Fibroblast of gingiva (primary cell): ENCODE measurements at regions not wholly inside any gene's neighbourhood (a gene's known extent, or its start where the extent isn't known, plus 50 kb on each side); places are given as distances from the start of the nearest gene placed in this dataset.
"Not testable (repeated sequence)": the region's sequence is repeated elsewhere in the genome, so short reads cannot be mapped to it uniquely, and the experiment has no call there.

Experiments
- DNase-seq: peaks from one replicate; pipeline ENCODE4 v3.0.0-alpha.2; 2011; ENCODE audit warnings: low read depth

DNA sequence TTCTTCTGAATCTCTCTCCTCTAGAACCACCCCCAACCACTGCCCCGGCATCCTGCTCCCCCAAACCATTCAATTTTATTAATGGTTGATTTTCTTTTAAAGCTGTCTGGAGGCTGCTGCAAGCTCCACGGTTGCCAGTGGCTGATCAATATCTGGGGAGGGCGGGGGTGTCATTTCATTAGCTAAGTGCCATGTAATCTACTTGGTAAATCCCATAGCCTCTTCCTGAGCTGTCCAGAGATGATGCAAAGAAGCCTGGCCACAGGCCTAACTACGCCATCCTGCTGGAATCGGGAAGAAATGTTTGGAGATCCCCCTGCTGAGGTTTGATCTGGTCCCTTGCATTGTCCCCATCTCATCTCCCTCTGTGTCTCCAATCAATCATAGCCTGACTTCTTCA lies 440.1 kb downstream of the MIAT start:
- DNase-seq: no peak

DNA sequence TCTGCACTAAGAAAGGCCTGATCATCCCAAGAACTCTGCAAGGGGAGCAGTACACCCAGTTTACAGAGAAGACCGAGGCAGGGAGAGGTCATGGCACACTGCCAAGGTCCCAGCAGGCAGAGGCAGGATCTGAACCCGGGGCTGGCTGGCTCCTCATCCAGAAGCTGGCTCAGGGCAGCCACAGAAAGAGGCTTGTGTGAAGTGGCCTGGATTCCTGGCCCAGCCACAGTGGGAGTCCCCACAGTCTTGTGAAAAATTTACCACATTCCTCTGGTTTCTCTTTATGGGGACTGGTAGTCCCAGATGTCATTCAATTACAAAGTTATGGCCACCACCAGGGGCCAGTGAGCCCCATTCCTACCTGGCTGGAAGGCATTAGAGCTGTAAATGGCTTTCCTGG lies 440.5 kb downstream of the MIAT start:
- no peak for DNase-seq

DNA sequence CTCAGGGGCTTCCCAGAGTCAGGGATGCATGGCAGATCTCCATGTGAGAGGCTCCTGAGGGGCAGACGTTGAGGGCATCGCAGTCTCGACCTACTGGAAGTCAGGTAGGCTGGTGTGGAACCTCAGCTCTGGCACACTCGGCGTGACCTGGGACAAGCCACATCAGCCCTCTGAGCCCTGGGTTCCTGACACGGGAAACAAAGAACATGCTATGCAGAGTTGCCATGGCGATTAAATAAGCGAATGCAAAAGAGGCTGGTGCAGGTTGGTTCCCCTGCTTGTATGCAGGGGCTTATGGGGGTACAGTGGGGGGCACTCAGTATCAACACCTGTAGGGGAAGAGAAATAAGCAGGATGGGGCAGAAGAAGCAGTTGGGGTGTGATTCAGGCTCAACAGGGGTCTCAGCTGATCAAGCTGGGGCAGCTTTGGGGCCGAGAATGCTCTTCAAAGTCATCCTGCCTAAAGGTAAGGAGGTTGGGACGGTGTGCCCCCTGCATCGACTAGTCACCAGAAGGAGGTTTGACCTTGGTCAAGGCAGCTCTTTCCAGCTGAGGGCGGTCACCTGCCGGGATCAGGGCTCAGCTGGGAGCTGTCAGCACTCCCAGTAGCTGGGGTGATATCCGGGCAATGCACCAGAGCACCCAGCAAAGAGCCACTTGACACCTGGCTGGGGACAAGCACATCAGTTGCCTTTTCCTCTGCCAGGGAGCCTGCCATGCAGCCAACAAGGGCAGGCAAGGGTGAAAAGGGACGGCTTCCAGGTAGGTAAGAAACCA lies 442.7 kb downstream of the MIAT start:
- no peak for DNase-seq

DNA sequence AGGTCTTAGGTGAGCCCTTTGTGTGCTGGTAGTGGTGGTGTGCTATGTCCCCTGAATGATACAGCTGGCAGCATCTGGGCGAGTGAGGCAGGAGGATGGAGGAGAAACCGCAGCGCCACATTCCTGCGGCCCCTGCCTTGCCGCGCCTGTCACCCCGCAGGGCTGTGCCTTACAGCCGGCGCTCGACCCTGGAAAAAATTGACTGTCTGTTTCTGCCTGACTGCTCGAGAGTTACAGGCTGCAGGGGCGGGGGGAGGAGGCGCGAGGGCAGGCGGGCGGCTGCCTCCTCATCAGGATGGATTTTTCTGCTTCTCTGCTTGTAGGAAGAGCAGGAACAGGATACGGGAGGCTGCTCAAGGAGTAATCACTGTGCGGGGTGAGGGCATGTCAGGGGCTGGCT lies 443.4 kb downstream of the MIAT start:
- no peak for DNase-seq

DNA sequence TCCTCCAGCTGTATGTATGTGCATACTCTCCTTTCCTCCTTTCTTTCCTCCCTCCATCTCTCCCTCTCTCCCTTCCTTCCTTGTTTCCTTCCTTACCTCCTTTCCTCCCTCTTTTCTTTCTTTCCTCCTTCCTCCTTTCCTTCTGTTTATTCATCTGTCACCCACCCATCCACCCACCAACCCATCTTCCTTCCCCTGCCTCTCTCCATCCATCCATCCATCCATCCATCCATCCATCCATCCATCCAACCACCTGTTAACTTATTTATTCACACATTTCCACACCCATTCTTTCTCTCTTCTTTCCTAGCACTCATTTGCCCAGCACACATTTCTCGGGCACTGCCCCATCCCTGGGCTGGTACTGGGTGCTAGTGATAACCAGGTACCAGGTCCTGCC lies 443.9 kb downstream of the MIAT start:
- DNase-seq: no peak

DNA sequence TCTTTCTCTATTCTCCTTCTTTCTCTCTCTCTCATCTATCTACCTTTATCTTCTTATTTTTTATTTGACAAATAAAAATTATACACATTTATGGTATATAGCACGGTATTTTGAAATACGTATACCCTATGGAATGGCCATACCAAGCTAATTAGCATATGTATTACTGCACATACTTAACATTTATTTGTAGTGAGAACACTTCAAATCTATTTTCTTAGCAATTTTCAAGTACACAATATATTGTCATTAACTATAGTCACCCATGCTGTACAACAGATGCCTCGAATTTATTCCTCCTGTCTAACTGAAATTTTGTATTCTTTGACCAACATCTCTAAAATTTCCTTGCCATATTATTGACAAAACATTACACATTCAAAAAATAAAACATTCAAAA lies 447.1 kb downstream of the MIAT start:
- DNase-seq: no peak

DNA sequence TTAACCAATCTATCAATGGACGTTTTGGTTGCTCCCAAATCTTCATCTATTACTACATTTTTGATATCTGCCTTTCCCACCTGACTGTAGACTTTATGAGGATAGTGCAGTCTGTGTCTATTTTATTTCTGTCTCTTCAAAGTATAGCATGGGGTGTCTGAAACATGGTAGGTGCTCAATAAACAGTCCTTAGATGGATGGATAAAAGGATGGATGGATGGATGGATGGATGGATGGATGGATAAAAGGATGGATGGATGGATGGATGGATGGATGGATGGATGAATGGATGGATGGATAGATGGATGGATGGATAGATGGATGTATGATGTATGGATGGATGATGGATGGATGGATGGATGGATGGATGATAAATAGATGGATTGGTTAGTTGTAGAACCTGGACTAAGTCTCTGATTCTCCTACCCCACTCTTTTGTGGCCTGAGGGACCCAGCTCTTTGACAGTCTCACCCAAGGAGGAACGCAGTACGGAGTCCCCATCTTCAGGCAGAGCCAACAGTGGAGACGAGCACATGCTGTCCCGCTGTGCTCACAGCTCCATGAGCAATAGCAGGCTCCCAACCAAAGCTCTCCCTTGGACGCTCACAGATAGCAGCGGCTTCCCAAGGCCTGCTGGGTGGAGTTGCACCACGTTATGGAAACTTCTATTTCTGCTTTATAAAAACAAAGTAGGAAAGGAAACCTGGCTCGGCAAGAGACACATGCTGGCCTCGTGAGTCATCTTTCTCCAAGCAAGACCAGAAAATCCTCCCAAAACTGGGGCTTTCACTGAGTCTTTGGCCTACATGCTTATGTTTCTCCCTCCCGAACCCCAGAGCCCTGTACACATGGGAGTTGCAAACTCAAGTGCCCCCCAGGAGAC lies 448.0 kb downstream of the MIAT start:
- peak; percentile 87 for DNase-seq

DNA sequence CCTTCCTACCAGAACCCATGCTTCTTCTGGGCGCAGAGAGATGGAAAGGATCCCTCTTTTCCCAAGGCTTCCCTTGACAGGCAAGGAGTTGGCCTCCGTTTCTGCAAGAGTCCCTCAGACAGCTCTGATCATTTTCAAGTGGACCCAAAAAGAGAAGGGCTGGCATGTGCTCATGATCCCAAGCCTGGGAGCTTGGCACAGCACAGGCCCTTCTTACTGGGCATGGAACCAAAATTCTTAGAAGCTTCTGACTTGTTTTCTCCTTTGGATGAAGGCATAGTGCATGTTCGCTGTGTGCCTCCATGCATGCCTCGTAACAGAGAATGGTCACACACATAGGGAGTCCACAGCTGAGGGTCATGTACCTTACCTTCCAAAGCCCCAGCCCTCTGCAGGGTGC lies 449.6 kb downstream of the MIAT start:
- DNase-seq: no peak

DNA sequence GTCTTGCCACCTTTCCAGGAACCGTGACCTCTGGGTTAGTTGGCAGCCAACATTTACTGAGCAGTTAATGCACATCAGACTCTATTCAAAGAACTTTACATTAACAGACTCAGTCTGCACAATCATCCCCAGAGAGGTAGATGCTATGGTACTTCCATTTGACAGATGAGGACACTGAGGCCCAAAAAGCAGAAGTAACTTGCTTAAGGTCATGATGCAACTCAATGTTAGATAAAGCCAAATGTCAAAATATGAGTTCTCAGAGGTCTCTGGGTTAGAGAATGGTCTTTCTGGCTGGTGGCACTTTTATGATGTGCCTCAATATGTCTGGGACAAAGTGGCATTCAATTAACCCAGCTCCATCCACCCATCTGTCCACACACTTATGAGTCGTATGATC lies 450.0 kb downstream of the MIAT start:
- DNase-seq: no peak

DNA sequence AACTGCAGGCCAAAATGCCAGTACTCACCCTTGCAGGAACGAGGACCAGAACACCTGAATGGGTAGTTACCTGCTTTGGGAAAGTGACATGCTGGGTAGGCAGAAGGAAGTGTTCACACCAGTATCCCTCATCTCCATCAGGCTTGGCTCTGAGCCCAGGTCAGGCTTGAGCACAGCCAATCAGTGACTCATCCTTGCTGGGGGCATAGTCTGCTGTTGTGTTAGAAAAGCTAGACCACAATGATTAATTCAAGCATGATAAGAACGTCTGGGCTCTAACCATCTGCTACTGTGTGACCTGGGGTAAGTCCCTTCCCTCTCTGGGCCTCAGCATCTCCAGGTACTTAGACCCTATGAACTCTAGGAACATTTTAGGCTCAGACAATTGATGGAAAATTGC lies 450.4 kb downstream of the MIAT start:
- DNase-seq: peak; percentile 76

DNA sequence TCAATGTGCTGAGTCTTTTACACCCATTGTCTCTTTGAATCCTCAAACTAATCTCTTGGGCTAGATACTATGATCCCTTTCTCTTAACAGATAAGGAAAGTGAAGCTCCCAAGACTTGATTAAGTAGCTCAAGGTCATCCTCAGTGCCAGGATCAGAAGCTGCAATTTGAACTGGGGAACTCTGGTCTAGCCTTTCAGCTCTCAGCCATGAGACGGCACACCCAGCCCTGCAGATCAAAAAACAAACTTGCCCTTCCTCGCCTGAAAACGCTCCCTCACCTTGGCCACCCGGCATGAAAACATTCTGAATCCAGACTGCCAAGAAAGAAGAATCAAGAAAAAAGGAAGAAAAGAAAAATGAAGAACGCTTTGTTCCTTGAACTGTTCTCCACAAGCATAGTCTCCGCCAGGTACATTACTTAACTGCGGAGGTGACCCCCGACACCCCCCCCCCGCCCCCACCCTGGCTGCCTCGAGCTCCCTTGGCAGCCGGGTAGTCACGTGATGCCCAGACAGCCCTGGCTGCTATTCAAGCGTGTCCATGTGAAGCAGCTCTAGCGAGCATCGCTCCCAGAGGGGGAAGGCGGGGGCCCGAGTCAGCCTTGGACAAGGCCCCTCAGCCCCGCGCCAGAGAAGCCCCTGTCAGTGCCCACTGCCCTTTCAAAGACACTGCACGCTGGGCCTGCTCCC lies 451.2 kb downstream of the MIAT start:
- no peak for DNase-seq

DNA sequence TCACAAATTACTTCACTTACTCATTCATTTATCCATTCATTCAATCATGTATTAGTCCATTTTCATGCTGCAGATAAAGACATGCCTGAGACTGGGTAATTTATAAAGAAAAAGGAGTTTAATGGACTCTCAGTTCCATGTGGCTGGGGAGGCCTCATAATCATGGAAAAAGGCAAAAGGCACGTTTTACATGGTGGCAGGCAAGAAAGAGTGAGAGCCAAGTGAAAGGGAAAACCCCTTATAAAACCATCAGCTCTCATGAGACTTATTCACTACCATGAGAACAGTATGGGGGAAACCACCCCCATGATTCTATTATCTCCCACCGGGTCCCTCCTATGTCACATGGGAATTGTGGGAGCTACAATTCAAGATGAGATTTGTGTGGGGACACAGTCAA lies 452.0 kb downstream of the MIAT start:
- not testable (repeated sequence) for DNase-seq

DNA sequence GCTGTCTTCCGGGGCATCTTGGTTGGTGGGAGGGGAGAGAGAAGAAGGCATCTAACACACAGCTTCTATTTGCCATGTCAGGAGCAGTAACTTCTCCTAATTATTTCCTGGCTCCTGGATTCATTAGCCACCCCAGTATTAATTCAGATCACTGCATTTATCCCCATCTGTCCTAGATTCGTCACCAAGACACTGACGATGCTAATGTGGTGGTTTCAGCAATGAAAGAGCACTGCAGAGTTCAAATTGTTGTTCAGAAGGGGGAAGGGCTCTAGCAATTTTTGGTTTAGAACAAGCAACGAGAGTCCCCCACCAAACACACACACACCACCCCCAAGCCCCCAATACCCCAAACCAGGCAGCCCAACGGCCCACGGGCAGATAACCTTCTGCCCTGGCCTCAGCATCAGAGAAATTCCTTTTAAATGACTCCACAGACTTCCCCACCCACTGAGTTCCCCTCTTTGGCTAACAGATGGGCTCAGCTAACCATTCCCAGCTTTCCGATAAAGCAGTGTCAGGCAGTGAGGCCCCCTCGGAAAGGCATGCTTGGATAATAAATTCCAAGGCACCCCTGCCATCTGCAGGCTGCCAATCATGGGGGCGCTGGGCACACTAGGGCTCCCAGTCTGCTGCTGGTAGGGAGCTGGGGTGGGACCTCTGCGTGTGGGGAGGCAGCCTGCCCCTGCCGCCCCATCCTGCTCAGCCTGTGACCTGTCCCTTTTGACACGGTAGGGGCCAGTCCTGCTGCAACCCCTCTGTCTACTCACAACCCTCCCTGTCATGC lies 453.5 kb downstream of the MIAT start:
- DNase-seq: no peak

DNA sequence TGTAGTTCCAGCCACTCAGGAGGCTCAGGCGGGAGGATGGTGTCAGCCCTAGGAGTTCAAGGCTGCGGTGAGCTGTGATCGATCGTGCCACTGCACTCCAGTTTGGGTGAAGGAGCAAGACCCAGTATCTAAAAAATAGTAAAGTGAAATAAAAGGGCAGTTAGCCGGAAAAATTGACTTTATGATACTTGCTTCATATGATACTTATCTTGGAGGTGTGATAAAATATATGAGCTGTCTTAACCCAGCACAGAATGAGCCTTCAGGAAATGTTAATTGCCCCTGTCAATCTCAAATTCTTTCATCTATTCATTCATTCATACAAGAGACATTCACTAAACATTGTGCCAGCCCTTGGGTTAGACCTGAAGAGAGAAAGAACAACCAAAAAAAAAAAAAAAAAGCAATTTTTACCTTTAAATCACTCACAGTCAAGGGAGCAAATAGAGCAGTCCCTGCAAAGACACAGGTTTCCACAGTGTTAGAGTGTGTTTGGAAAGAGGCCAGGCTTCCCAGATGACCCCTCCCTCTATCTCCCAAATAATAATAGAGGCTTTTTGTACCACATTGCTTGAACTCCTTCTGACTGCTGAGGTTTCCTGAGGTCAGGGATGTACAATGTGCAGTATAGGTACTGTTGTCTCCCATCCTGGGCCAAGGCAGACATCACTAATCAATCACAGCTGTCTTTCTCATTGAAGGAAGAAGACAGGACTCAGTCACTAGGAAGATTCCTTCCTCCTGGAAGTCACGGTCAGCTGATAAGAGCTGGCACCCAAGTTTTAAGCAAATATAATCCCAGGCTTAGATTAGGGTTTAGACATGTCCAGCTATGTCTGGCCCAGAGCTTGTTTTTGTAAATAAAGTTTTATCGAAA lies 454.6 kb downstream of the MIAT start:
- DNase-seq: no peak

DNA sequence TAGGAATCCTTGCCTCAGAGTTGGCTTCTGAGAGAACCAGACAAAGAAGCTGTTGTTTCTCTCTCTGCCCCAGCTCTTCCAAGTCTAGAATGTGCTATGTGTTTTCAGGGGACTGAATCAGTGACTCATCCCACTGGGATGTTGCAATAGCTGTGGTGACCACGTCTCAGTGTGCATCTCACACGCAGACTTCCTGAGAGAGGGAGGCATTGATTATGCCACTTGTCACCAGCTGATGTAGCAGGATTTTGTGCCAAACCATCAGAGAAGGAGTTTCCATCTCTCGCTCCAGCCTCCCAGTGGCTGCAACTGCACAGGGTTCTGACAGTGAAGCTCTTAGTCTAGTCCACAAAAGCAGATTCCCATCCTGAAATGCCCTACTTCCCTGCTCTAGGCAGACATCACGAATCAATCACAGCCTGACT lies 455.8 kb downstream of the MIAT start:
- DNase-seq: peak; percentile 88

DNA sequence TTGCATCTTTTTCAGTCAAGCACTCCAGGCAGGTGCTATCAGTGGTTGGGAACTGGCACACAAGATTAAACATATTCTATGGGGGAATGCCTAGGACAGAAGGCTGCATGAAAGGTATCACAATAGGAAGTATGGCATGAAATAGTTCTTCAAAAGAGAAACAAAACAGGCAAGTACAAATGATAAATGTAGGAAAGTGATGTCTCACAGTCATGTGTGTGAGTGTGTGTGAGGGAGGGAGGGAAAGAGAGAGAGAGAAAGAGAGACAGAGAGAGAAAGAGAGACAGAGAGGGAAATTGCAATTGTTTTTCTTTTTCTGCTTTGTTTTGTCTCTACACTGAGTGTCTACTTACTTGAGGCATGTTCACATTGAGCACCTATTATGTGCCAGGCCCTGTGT lies 456.3 kb downstream of the MIAT start:
- DNase-seq: no peak

DNA sequence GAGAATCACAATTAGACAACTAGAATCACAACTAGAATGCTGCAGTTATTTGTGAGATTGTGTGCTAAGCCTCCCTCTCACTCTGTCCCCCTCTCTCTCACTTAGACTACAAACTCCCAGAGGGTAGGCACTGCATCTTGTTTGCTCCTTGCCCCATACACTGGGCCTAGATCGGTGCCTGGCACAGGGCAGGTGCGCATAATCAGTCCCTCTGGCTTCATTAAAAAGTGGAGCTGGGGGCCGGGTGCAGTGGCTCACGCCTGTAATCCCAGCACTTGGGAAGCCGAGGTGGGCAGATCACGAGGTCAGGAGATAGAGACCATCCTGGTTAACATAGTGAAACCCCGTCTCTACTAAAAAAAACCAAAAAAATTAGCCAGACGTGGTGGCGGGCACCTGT lies 456.8 kb downstream of the MIAT start:
- no peak for DNase-seq

DNA sequence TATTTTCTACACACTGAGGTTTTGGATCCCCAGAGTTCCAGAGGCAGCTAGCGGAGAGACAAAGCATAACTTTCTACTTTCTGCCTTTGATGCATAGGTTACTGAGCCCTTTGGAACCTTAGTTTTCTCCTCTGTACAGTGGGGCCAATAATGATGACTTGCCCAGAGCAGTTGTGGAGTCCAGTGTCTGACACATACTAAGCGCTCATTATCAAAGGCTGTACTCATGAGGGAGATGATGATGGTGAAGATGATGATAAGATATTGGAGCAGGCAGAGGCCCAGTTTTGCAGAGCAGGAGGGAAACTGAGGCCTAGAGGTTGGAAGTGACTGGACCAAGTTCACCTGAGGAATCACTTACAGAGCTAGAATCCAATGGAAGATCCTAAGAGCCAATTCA lies 458.0 kb downstream of the MIAT start:
- no peak for DNase-seq

DNA sequence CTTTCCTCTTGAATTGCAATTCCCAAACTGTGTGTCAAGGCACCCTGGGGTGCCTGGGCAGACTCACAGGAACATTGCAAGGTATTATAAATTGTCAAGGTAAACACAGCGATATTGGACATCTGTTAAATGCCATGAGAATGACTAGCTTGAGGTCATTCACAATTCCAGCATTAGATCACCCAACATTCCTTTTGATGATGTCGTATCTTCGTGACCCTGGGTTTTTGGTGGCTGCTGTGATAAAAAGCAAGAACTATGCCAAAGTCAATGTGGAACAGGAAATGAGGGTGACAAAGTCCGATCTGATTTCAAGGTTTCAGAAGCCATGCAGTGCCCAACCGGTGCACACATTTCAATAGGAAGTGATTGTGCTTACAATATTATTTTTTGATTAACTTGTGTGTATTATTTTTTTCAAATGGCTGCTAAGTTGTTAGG lies 458.4 kb downstream of the MIAT start:
- DNase-seq: no peak

DNA sequence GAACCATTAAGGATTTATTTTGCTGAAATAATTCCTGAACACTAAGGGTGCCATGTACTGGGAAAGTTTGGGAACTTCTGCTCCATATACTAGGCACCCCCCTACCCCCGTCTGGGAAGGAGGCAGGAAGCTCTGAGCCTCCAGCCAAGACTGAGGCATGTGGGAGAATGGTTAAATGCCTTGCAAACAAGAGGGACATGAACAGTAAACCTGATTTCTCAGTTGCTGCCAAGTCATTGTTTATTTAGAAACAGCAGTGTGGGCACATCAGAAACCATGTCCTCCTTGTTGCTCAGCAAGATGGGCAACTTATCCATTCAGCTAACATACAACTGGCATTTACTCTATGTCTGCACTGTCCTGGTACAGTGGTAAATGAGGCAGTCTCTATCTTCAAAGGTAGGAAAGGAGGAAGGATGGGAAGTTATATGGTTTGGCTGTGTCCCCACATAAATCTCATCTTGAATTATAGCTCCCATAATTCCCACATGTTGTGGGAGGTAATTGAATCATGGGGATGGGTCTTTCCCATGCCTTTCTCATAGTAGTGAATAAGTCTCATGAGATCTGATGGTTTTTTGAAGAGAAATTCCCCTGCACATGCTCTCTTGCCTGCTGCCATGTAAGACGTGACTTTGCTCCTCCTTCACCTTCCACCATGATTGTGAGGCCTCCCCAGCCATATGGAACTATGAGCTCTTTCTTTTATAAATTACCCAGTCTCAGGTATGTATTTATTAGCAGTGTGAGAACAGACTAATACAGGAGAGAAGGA lies 459.1 kb downstream of the MIAT start:
- DNase-seq: no peak
